ENCODE measurements at regions not wholly inside any gene's neighbourhood (a gene's known extent, or its start where the extent isn't known, plus 50 kb on each side); places are given as distances from the start of the nearest gene placed in this dataset.

DNA sequence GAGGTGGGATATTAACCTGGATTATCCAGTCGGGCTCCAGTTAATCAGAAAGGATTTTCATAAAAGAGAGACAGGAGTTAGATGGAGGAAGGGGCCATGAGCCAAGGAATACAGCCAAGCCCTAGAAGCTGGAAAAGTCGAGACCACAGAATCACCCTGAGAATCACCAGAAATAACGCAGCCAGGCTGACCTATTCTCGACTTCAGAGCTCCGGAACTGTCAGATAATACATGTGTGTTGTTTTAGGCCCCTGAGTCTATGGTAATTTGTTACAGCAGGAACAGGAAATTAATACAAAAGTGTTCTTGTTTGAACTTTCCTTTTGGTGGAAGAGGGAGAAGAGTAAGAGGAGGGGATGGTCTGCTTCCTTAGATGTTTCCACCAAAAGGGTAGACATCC, 208.1 kb downstream of the JCAD start:
- no peak for DNase-seq

DNA sequence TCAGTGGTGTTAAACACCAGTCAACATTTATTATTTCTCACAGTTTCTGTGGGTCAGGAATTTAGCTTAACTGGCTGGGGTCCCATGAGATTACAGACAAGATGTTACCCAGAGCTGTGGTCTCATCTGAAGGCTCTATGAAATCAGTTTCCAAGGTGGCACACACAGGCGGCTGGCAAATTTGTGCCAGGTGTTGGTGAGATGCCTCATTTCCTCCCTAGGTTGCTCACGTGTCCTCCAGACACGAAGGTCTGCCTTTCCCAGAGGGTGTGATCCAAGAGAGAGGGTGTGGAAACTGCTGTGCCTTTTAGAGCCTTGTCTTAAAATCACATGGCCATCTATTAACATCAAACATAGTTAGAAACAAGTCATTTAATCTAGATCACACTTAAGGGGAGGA, 209.0 kb downstream of the JCAD start:
- DNase-seq = no peak

DNA sequence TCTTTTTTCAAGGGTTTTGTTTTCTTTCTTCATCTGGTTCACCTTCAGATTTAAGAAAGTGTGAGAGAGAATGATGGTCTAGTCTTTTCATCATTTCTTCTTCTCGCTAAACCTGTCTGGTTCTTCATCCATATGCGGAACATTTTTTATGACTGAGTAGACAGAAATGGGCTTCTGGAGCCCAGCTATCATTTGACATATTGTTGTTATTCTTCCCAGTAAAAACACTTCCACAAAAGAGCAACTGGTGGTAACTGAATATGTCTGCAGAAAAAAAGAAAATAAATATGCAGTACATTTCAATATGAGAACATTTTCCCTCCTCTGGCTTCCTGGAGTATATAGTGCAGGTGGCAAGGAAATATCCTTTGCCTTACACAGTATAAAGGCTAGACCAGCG, 209.5 kb downstream of the JCAD start:
- DNase-seq = no peak

DNA sequence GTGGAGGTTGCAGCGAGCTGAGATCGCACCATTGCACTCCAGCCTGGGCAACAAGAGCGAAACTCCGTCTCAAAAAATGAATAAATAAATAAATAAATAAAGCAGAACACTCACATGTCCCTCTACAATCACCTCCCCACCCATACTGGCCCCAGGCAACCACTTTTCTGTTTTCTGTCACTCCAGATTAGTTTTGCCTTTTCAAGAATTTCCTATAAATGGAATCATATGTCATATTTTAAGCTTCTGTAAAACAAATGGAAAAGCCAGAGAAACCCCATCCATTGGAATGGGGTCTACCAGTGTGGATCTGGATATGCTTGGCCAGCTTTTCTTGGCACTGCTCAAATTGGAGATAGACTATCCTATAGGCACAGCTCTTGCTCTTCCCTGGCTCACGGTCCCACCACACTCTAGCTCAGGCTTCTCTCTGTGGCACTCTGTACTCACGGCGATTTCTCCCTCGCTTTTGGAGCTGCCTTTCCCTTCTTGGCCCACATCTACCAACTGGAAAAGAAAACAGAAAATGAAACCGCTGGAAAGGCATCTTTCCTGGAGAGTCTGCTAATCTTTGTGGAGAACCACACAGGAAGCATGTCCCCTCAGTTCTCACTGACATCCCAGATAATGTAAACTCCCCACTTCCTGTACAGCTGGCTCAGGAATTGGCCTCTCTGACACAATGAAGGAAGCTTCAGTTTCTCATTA, 210.1 kb downstream of the JCAD start:
- DNase-seq = no peak

DNA sequence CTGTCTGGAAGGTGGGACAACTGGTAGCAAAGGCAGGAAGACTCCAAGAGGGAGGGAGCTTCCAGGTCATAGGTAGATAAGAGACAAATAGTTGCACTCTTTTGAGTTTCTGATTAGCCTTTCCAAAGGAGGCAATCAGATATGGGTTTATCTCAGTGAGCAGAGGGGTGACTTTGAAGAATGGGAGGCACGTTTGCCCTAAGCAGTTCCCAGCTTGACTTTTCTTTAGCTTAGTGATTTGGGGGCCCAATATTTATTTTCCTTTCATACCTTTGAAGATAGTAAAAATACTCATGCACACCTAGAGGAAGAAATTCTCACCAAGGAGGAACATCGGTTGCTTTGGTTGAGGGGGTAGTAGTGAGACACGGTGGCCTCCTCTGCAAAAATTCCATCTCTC, 212.1 kb upstream of the SVIL start:
- DNase-seq = no peak

DNA sequence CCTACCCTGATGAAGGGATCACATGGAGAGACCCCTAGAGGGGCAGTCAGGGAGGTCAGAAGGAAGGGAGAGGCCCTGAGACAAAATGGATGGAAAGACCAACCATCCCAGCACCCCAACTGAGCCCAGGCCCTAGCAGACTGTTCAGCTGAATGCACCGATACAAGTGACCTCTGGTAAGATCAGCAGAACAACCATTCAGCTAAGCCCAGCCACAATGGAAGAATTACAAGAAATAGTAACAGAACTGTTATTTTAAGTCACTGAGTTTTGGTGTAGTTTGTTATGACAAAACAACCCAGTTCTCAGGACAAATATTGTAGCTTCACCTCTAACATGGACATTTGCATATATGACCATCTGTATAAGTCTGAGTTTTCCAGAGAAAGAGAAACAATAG, 210.4 kb upstream of the SVIL start:
- DNase-seq = no peak

DNA sequence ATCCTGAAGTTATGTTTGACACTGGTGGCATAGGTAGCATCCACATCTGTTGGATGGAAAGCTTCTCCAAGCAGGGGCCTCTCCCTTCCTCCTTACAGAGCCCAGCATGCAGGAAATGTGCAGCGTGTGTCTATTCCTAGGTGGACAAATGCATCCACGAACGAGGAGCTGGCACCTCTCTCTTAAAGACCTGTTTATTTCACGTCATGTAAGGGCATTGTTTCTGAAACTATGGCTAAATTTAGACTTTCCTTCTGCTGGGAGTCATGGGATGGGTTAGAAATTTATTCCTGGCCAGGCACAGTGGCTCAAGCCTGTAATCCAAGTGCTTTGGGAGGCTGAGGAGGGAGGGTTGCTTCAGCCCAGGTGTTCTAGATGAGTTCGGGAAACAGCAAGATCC, 208.4 kb upstream of the SVIL start:
- DNase-seq = no peak

DNA sequence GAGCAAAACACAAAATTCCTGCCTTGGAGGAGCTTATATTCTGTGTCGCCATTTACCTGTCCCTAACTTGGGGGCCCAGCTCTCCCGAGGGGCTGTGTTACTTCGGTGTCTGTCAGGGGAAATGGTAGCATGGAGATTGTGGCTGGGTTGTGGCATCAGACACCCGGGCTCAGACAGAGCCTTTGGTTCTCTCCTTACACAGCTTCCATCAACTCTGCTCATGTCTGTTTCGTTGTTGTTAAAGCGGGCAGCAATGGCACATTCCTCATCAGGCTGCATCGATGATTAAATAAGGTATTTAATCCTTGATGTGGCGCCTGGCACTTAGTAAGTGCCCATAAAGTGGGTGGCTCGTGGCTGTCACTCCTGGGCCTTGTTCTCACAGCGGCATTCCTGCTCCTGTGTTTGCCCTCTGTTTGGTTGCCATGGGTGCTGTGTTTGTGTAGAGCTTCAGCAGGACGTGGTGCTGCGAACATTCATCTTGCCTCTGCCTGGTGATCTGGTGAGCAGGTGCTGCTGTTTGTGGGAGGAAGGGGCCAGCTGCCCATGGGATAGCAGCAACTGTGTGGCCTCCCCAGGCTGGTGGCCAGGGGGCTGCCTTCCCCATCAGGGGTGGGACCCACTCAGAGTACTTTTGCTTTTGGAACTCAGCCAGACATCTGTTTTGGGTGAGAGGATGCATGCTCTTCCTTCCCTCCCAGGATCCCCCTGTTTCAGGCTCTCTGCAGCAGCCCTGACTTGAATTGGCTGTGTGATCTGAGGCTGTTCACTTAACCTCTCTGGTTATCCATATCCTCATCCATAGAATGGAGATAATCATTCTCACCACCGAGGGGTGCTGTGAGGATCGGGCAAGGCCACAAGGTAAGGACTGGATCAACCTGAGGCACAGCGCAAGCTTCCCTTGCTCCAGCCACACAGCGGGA, 207.2 kb upstream of the SVIL start:
- no peak for DNase-seq

DNA sequence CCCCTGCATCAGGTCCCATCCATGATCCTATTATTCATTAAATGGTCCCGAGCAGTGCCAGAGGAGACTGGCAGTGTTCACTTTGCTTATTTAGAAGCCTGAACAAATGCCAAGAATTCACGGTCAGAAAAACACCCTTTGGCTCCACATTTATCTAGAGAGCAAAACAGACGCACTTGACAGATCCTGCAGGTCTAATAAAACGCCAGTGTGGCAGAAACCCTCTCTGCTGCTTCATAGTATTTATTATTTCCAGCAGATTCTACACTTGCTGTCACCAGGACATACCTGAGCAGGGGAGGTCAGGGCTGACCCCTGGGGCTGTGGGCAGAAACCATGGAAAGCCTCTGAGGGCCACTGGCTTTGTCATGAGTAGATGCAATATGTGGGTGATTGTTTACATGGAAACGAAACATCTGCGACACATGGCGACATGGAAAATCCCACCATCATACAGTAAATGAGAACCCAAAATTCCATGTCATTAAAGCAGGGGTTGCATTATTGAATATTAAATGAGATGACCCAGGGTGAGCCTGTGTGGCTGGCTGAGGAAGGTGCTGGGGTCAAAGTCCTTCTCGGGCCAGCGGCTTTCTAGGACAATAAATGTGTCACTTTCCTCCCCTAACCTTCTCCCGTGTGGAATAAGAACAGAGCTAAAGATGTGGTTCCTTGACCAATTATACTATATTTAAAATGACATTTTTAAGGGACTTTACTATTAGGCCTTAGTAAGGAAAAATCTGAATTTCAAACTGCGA, 205.9 kb upstream of the SVIL start:
- DNase-seq = no peak

DNA sequence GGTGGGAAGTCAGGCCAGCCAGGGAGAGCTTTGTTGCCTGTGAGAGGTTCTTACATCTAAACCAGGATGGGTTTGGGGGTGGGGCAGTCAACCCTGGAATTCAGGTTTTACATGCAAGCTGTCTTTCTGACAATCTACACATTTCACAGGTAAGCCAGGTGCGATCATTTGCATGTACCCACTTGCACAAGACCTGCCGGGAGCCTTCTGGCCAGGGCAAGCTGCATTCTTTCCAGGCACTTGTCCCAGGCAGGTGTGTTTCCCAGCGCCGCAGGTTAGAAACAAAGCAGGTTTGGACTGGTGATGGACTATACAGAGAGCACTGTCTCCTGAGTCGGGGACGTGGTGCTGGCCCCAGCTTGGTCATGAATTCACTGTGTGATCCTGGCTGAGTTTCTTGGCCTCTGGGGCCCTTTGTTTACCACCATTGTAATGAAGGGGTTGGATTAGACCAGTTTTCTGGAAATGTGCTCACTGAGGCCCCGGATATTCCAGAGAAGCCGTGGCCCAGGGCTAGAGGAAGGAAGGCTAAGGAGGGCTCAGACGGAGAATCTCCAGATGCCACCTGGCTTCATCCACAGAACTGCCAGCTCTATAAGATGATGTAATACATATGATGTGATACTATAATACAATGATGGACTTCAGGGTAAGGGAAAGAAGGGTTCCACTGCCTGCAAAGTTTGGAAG, 205.2 kb upstream of the SVIL start:
- DNase-seq = no peak

DNA sequence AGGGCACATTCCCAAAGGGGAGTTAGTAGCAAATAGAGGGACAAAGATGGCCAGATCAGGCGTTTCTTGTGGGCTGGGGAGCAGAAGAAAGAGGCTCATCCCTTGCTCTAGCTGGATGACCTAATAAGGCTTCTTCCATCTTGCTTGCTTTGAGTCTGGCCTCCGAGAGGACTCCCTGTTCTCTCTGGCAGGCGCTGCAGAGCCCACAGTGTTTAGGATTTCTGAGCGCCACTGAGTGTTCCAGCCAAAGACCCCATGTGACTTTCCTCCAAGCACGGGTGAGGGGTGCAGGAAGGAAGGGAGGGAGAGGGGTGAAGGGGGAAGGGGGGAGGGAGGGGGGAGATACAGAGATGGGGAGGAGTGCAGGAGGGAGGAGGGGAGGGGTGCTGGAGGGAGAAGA, 203.8 kb upstream of the SVIL start:
- DNase-seq = no peak

DNA sequence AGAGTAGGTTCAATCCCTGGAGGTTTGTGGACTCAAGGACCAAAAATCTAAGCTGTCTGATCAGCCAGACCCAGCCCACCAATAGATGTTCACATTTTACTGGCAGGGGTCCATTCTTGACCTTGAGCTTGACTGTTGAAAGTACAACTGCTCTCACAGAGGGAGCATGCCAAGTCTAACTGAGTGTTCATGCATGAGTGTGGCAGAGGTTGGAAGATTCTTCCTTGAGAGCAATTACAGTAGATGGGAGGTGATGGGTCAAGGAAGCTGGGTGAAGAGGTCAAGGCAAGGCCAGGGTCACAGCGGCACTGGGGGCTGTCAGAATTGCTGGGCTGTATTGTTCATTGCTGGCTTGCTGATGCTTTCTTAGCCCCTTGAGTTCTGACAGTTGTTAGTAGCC, 202.8 kb upstream of the SVIL start:
- no peak for DNase-seq

DNA sequence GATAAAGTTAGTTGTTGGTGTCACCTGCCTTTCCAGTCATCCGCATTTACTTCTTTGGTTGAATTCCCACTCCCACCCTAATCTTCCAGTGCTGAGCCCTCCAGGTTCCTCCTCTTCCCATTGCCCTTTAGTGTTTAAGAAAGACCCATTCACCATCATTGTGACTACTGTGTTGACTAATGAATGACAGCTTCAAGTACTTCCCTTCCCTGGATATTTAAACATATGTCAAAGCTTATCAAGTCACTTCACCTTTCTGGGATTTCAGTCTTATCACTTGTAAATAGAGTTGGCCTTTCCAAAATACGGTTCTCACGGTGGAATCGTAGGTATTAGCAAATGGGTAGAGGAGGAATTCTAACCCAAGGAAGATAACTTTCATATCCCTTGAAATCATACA, 201.6 kb upstream of the SVIL start:
- no peak for DNase-seq

DNA sequence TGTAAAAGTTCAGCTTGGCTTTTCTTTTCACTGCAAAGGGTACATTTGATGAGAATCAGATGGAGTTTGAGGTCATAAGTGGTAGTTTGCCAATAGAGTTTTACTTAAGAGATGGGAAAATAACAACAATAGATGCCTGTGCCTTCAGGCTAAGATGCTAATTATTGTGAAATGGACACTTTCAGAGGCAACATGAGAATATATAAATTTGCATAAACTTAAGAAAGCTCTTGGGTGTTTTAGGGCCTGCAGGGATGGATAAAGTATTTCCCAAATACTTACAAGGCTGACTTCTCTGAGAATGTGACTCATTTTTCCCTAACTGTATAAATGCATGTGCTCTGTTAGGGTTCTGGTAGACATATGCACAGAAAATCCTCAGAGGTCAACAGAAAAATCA, 200.3 kb upstream of the SVIL start:
- DNase-seq = no peak

DNA sequence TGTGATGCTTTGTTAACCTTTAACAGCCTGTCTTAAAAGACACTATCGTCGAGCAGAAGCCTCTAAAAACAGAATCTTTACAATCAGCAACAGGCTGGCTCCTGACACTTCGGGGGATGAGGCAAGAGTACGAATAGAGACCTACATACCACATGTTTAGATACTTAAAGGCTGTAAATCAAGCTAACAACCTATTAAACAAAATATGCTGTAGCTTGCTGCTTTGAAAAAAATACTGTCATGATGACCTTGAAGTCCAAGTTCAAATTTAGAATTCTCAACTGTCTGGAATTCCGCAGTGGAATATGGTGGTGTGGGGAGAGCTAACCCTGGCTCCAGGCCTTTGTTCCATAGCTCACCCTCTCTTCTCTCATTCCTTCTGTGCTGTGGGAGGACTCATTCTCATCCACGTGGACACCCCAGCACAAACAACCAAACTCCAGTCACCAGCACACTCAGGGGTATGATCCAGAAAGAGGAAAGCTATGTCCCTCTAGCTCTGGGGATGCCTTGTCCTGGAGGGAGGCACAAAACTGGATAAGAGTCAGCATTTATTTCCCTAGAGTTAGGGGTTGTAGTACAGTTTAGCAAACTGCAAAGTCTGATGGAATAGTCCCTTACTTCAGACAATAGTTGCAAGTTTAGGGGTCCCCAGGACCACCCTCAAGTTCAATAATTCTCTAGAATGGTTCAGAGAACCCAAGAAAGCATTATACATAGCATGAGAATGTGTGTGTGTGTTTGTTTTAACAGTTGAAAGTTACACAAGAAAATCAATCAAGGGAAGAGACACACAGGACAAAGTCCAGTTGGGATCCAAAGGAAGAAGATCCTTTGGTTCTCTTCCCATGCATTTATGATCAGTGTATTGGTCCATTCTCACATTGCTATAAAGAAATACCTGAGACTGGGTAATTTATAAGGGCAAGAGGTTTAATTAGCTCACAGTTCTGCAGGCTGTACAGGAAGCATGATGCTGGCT, 196.1 kb upstream of the SVIL start:
- no peak for DNase-seq

DNA sequence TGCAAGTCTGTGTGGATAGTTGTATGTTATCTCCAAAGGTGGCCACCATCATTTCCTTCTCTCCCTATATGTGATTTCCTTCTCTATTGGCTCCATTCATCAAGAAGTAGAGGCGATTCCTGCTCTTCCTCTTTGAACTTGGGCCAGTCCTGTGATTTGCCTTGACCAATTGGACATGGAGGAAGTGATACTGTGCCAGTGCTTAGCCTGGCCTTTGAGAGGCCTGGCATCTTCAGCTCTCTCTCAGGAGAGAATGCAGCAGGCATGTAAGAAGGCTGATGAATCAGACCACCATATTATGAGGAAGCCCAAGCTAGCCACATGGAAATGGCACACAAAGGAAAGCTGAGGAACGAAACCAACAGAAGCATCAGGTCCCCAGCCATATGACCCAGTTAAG, 195.0 kb upstream of the SVIL start:
- no peak for DNase-seq

DNA sequence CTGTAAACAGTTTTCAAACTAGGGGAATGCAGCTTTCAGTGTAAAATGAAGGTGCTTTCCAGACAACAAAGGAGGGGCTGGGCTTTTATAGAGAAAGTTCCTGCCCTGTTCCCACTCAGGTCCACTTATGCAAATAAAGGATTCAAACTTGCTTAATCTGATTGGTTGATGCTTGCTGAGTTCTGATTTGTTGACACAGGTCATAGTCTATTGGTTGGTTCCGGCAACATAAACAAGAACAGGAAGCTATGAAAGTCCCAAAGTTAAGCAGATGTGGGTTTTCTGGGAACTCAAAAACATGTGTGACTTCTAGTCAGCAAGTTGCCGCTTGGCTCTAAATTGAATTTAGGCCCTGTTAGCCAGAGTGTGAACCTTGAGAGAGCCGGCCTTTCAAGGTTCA, 194.2 kb upstream of the SVIL start:
- no peak for DNase-seq

DNA sequence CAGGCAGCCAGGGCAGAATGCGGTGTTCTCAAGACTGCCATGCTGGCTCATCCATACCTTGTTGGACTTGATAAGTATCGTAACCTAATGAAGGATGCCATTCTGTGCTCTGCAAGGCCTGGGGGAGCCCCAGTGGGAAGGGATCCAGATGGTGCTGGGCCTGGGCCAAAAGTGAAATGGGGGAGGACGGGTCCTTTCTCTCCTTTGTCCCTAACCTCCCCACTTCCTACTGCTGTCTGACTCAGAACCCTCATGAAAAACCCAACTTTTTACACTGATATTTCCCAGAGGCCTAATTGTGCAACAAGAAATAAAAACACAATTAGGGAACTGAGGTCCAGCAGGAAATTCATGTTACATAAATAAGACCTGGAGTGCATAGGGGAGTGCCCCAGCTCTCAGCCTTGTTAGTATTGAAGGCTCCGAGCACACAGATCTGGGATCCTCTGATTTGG, 193.7 kb upstream of the SVIL start:
- DNase-seq = no peak

DNA sequence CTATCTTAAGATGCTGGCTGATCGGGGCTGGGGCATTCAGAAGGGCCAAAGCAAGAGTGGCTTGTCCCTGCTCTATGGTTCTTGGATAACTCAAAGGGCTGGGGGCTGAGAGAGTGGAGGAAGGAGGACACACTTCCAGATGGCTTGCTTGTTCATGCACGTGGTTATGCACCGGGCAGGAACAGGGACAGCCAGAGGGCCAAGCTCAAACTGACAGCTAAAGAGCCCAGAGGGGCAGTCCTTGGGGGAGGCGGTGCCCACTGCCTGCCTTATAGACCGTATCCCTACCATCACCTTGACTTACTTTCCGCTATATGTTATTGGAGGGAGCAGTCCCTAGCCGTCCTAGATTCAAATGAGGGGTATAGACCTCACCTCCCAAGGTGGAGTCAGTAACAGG, 192.7 kb upstream of the SVIL start:
- DNase-seq = no peak

DNA sequence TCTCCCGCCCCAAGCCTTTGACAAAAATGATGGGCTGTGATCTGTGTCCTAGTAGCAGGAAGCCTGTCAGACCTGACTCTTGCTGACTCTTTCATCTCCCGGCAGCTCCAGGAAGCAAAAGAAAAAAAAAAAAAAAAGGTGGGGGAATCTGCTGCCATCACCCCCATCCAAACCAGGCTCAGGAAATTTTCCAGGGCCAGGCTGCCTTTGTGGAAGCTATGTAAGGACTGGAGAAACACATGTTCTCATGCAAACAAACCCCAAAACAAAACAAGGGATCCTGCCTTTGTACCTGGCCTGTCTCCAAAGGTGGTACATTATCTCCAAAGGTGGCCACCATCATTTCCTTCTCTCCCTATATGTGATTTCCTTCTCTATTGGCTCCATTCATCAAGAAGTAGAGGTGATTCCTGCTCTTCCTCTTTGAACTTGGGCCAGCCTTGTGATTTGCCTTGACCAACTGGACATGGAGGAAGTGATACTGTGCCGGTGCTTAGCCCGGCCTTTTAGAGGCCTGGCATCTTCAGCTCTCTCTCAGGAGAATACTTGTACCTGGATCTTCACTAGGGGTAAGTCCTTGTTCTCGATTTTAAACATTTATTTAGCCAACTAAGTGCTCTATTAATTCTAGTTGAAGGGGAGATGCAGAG, 192.2 kb upstream of the SVIL start:
- DNase-seq = no peak

DNA sequence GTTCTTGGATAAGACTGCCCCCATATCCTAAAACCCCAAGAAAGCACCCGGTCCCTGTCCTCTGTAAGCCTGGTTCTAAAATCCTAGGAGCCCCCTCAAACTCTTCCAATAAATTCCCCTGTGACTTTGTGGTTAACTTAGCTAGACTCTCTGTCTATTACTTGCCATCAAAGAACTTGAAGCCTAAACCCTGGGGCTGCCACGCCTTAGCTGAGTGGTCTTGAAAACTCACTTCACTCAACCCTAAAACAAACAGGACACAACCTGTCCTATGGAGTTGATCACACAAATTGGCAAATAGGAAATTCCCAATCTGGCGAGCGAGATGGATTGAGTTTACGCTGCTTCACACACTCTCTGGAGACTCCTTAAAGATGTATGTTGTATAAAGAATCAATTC, 191.4 kb upstream of the SVIL start:
- DNase-seq = no peak

Data from C1 segment of cervical spinal cord (tissue), 14 donors.